HG03521 (cell line): ENCODE measurements at regions not wholly inside any gene's neighbourhood (a gene's known extent, or its start where the extent isn't known, plus 50 kb on each side); places are given as distances from the start of the nearest gene placed in this dataset.
A peak's percentile ranks its signal among the peaks of the same experiment; 100 is the strongest.
"Not testable (repeated sequence)": the region's sequence is repeated elsewhere in the genome, so short reads cannot be mapped to it uniquely, and the experiment has no call there.

Experiments used
- ATAC-seq: cut with Tn5 transposase; IDR thresholded peaks from one replicate; pipeline ENCODE4 v1.9.1; 2021; ENCODE audit warnings: mild to moderate bottlenecking, moderate library complexity; ENCODE audit not compliant: unreplicated experiment

GRCh38 chr2:7516484-7517063 lies 599.4 kb downstream of the RNF144A start:
- ATAC-seq = no peak

- ATAC-seq = no peak
These were observed 599.9 kb downstream of the RNF144A start for GRCh38 chr2:7517088-7517487.

- no peak for ATAC-seq
These were observed 600.6 kb downstream of the RNF144A start for GRCh38 chr2:7517851-7518250.

GRCh38 chr2:7523481-7524120 lies 606.4 kb downstream of the RNF144A start:
- ATAC-seq = no peak

GRCh38 chr2:7524195-7524594 lies 607.0 kb downstream of the RNF144A start:
- ATAC-seq = no peak

- ATAC-seq = no peak
These were observed 608.5 kb downstream of the RNF144A start for GRCh38 chr2:7525746-7526145.

GRCh38 chr2:7527165-7527722 lies 610.0 kb downstream of the RNF144A start:
- no peak for ATAC-seq

GRCh38 chr2:7530001-7530400 lies 612.8 kb downstream of the RNF144A start:
- ATAC-seq = no peak

- ATAC-seq = no peak
These were observed 621.9 kb downstream of the RNF144A start for GRCh38 chr2:7539077-7539476.

- no peak for ATAC-seq
These were observed 622.5 kb downstream of the RNF144A start for GRCh38 chr2:7539760-7540159.

GRCh38 chr2:7552825-7553570 lies 635.8 kb downstream of the RNF144A start:
- ATAC-seq = no peak

- ATAC-seq = no peak
These were observed 638.0 kb downstream of the RNF144A start for GRCh38 chr2:7555260-7555659.

GRCh38 chr2:7557376-7557775 lies 640.2 kb downstream of the RNF144A start:
- ATAC-seq = no peak

GRCh38 chr2:7559791-7560190 lies 642.6 kb downstream of the RNF144A start:
- no peak for ATAC-seq

GRCh38 chr2:7566382-7566881 lies 649.2 kb downstream of the RNF144A start:
- ATAC-seq = no peak

- ATAC-seq = not testable (repeated sequence)
These were observed 649.9 kb downstream of the RNF144A start for GRCh38 chr2:7567116-7567515.

GRCh38 chr2:7567646-7568045 lies 650.4 kb downstream of the RNF144A start:
- peak; percentile 68 for ATAC-seq

GRCh38 chr2:7570247-7570646 lies 653.0 kb downstream of the RNF144A start:
- ATAC-seq = no peak

GRCh38 chr2:7571701-7572100 lies 654.5 kb downstream of the RNF144A start:
- ATAC-seq = no peak

- ATAC-seq = no peak
These were observed 655.2 kb downstream of the RNF144A start for GRCh38 chr2:7572450-7572849.

- ATAC-seq = no peak
These were observed 656.1 kb downstream of the RNF144A start for GRCh38 chr2:7573166-7573825.
